ENCODE measurements at regions not wholly inside any gene's neighbourhood (a gene's known extent, or its start where the extent isn't known, plus 50 kb on each side); places are given as distances from the start of the nearest gene placed in this dataset.

DNA sequence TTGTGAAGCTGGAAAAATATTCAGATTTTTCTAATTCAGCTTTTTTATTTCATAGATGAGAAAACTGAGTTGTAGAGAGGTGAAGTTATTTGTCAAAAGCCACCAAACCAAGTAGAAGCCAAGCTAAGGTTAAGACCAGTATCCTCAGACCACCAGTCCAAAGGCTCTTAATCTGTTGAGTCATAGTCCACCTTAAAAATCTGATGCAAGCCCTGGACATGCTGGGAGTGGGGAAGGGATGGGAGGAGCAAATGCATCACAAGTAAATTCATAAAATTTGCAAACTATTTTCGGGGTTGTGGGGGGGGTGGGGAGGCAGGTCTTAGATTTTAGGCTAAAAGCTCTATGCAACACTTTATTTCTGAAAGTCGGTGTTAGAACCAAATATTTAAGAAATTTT is 307.7 kb upstream of the SEMA6D start:
- DNase-seq (no peak), ATAC-seq (no peak)
- no peaks in the 10 kb centered on the region for H3K36me3 ChIP-seq (replicated peaks in 1 of 2; ENCODE audit: insufficient read depth in 1 of 2, low read depth in 2 of 2)
- intact Hi-C loops (cut with DNase I): no loop called here
- WGBS, 2 donors: 64 to 81% methylated on average over 2 of the region's 2 CpGs
- no peak overlapping the region for H3K27ac ChIP-seq
- no peak overlapping the region for H3K4me3 ChIP-seq
- TF ChIP-seq, protein P1, sequence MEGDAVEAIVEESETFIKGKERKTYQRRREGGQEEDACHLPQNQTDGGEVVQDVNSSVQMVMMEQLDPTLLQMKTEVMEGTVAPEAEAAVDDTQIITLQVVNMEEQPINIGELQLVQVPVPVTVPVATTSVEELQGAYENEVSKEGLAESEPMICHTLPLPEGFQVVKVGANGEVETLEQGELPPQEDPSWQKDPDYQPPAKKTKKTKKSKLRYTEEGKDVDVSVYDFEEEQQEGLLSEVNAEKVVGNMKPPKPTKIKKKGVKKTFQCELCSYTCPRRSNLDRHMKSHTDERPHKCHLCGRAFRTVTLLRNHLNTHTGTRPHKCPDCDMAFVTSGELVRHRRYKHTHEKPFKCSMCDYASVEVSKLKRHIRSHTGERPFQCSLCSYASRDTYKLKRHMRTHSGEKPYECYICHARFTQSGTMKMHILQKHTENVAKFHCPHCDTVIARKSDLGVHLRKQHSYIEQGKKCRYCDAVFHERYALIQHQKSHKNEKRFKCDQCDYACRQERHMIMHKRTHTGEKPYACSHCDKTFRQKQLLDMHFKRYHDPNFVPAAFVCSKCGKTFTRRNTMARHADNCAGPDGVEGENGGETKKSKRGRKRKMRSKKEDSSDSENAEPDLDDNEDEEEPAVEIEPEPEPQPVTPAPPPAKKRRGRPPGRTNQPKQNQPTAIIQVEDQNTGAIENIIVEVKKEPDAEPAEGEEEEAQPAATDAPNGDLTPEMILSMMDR (IDR thresholded peaks at IDR 0.05): no peak
- TF ChIP-seq POLR2A (IDR thresholded peaks at IDR 0.05): no peak
- H3K27me3 ChIP-seq: no peaks in the 10 kb centered on the region
- H3K9me3 ChIP-seq: no peaks in the 10 kb centered on the region
- peaks cover 5% of the 10 kb centered on the region for H3K4me1 ChIP-seq

DNA sequence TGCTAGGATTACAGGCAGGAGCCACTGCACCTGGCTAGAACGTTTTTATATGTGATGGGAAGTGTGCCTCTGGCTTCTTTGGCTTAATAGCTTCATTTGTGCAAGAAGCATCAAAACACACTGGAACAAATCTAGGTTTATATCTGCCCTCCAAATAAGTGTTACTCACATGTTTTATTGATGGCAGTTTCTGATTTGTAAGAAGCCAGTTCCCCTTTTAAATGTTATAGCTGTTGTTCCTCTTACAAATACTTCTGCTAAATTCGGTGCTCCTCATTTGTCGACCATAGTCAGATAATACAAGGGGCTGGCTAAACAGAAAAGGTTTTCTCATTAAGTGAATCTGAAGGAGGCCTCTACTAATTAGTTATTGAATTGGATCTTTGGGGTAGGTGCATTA is 307.1 kb upstream of the SEMA6D start:
- Histone ChIP-seq H3K36me3 (replicated peaks in 1 of 2; ENCODE audit: insufficient read depth in 1 of 2, low read depth in 2 of 2) (no peaks in the 10 kb centered on the region), H3K4me1 (peaks cover 5% of the 10 kb centered on the region), H3K27ac (no peak overlapping the region), H3K4me3 (no peak overlapping the region), H3K27me3 (no peaks in the 10 kb centered on the region), H3K9me3 (no peaks in the 10 kb centered on the region)
- intact Hi-C loops (cut with DNase I): no loop called here
- TF ChIP-seq POLR2A (IDR thresholded peaks at IDR 0.05): no peak
- TF ChIP-seq, protein P1 (IDR thresholded peaks at IDR 0.05): no peak
- WGBS, 2 donors: 41 to 58% methylated on average over 3 of the region's 3 CpGs
- ATAC-seq (no peak), DNase-seq (no peak)

DNA sequence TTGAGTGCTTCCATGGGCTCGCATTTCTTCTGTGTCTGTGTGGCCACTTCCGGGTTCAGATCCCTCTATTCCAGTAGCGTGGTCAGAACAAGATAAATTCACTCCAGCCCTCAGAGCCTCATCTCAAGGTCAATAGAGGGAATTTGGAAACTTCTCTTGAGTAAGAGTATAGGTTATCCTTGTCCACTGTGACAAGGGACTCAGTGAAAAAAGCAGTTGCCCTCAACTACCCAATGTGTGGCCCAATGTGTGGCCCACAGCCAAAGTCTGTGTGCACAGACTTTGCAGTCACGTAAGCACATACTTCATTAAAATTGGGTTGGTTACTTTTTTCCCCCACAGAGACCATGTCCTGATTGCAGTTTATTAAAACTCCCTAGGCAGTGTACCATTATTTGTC is 305.6 kb upstream of the SEMA6D start:
- Histone ChIP-seq H3K4me3 (no peak overlapping the region), H3K27ac (no peak overlapping the region), H3K27me3 (no peaks in the 10 kb centered on the region), H3K9me3 (no peaks in the 10 kb centered on the region), H3K36me3 (replicated peaks in 1 of 2; ENCODE audit: insufficient read depth in 1 of 2, low read depth in 2 of 2) (no peaks in the 10 kb centered on the region), H3K4me1 (peaks cover 5% of the 10 kb centered on the region)
- WGBS, 2 donors: 46 to 76% methylated on average over 4 of the region's 4 CpGs
- DNase-seq (peak in 1 of 4 donors; percentile 26), ATAC-seq (no peak)
- TF ChIP-seq POLR2A (IDR thresholded peaks at IDR 0.05): no peak
- TF ChIP-seq, protein P1 (IDR thresholded peaks at IDR 0.05): no peak
- intact Hi-C loops (cut with DNase I): no loop called here

DNA sequence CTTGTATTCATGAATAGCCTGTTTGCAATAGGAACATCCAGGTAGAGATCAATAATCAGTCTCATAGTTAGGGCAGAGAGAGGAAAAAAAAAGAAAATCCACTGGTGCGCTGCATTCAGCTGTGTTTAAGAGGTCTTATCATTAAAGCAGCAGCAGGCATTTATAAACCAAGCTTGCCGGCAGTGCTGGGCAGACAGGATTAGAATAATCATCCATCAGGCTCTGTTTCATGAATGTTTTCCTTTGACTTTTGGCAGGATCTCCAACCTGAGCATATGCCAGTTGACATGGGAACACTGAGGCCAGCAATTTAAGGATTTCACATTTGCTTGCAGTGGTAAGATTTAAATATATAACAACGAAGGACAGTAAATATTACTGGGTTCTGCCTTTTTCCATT is 305.2 kb upstream of the SEMA6D start:
- Histone ChIP-seq H3K27me3 (no peaks in the 10 kb centered on the region), H3K4me1 (peaks cover 5% of the 10 kb centered on the region), H3K36me3 (replicated peaks in 1 of 2; ENCODE audit: insufficient read depth in 1 of 2, low read depth in 2 of 2) (no peaks in the 10 kb centered on the region), H3K4me3 (no peak overlapping the region), H3K27ac (no peak overlapping the region), H3K9me3 (no peaks in the 10 kb centered on the region)
- intact Hi-C loops (cut with DNase I): no loop called here
- 20 to 22% methylated on average over 3 of the region's 3 CpGs for WGBS, 2 donors
- DNase-seq (no peak), ATAC-seq (no peak)
- no peak for TF ChIP-seq POLR2A (IDR thresholded peaks at IDR 0.05)
- TF ChIP-seq, protein P1 (IDR thresholded peaks at IDR 0.05): no peak

DNA sequence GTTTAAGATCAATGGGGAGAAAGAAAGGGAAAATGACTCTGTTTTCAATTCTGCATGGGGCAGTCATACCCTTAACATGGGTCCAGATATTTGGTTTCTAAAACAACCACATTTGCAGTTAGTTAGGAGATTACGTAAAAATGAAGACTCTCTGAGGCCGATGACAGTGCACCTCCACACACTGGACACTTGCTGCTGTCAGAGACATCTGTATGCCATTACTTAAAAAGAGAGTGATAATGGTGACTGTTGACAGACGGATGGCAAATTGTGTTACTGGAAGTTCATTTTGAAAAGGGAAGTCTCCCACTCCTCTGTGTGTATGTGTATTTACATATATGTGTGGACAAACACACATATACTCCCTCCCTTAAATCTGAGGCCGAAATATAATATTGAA is 304.5 kb upstream of the SEMA6D start:
- WGBS, 2 donors: 86 to 93% methylated on average over 4 of the region's 4 CpGs
- Histone ChIP-seq H3K4me3 (no peak overlapping the region), H3K9me3 (no peaks in the 10 kb centered on the region), H3K4me1 (peaks cover 5% of the 10 kb centered on the region), H3K36me3 (replicated peaks in 1 of 2; ENCODE audit: insufficient read depth in 1 of 2, low read depth in 2 of 2) (no peaks in the 10 kb centered on the region), H3K27ac (no peak overlapping the region), H3K27me3 (no peaks in the 10 kb centered on the region)
- DNase-seq (no peak), ATAC-seq (no peak)
- TF ChIP-seq, protein P1 (IDR thresholded peaks at IDR 0.05): no peak
- TF ChIP-seq POLR2A (IDR thresholded peaks at IDR 0.05): no peak
- intact Hi-C loops (cut with DNase I): no loop called here

Measured in body of pancreas (tissue), 4 donors.